KMS-11 (cell line): ENCODE measurements at regions not wholly inside any gene's neighbourhood (a gene's known extent, or its start where the extent isn't known, plus 50 kb on each side); places are given as distances from the start of the nearest gene placed in this dataset.

Source experiments
- H2AFZ ChIP-seq: fragments of 200-600 bp; sonication (generic); 2 replicates; pipeline ENCODE4 v1.6.1; 2016; ENCODE audit warnings: antibody characterized with exemption, mixed run types, low read depth
- H3K27ac ChIP-seq: fragments of 200-600 bp; sonication (generic); 2 replicates; pipeline ENCODE4 v1.6.1; 2016; ENCODE audit warnings: mild to moderate bottlenecking, mixed run types
- H3K27me3 ChIP-seq: fragments of 200-600 bp; sonication (generic); 2 replicates; pipeline ENCODE4 v1.6.1; 2017; ENCODE audit warnings: mild to moderate bottlenecking, low read depth, mixed run types, moderate library complexity; ENCODE audit not compliant: insufficient read depth
- H3K36me3 ChIP-seq: fragments of 200-600 bp; sonication (generic); 2 replicates; pipeline ENCODE4 v1.6.1; 2017; ENCODE audit warnings: mild to moderate bottlenecking, mixed run types; ENCODE audit not compliant: insufficient read depth
- H3K4me1 ChIP-seq: fragments of 200-600 bp; sonication (generic); 2 replicates; pipeline ENCODE4 v1.6.1; 2016; ENCODE audit warnings: mild to moderate bottlenecking, low read depth, mixed run types; ENCODE audit not compliant: poor library complexity, severe bottlenecking
- H3K4me2 ChIP-seq: fragments of 200-600 bp; sonication (generic); 2 replicates; pipeline ENCODE4 v1.7.0; 2016; ENCODE audit warnings: mild to moderate bottlenecking, mixed run types
- H3K4me3 ChIP-seq: fragments of 200-600 bp; sonication (generic); IDR thresholded peaks from 2 replicates; pipeline ENCODE4 v1.6.1; 2017; ENCODE audit warnings: low read depth, low read length, mixed read lengths; ENCODE audit not compliant: insufficient read depth
- H3K79me2 ChIP-seq: fragments of 200-600 bp; sonication (generic); 2 replicates; pipeline ENCODE4 v1.6.1; 2016; ENCODE audit warnings: low read depth, mixed run types; ENCODE audit not compliant: insufficient read depth
- H3K9ac ChIP-seq: fragments of 200-600 bp; sonication (generic); 2 replicates; pipeline ENCODE4 v1.6.1; 2016; ENCODE audit warnings: mild to moderate bottlenecking, mixed run types
- H4K20me1 ChIP-seq: fragments of 200-600 bp; sonication (generic); 2 replicates; pipeline ENCODE4 v1.6.1; 2016; ENCODE audit warnings: mild to moderate bottlenecking, mixed run types; ENCODE audit not compliant: insufficient read depth
- TF ChIP-seq, protein P1 (sequence below): fragments of 200-600 bp; sonication (generic); conservative IDR thresholded peaks from 2 replicates; pipeline ENCODE4 v1.6.1; 2017; ENCODE audit warnings: low read depth, mild to moderate bottlenecking, antibody characterized with exemption, low read length, moderate library complexity, mixed read lengths

DNA sequence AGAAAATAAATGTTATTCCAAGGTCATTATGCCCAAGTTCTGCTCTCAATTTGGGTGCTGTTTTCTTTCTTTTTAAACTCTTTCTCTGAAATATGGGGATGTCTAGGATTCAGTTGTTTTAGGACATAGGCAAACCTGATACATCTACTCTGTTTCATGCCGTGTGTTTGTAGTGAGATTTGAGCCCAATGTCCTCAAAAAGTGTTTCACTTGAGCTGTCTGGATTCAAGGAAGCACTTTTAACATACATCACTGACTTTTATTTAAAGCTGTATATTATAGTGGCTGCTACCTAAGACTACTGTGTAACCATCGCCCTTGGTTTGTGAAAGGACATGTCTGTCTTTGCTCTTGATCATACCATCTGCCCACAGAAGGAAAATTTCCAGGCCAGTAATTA, 709.3 kb upstream of the STXBP6 start:
- TF ChIP-seq, protein P1, sequence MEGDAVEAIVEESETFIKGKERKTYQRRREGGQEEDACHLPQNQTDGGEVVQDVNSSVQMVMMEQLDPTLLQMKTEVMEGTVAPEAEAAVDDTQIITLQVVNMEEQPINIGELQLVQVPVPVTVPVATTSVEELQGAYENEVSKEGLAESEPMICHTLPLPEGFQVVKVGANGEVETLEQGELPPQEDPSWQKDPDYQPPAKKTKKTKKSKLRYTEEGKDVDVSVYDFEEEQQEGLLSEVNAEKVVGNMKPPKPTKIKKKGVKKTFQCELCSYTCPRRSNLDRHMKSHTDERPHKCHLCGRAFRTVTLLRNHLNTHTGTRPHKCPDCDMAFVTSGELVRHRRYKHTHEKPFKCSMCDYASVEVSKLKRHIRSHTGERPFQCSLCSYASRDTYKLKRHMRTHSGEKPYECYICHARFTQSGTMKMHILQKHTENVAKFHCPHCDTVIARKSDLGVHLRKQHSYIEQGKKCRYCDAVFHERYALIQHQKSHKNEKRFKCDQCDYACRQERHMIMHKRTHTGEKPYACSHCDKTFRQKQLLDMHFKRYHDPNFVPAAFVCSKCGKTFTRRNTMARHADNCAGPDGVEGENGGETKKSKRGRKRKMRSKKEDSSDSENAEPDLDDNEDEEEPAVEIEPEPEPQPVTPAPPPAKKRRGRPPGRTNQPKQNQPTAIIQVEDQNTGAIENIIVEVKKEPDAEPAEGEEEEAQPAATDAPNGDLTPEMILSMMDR, result no peak
- Histone ChIP-seq H3K27me3 (no peaks in the 10 kb centered on the region), H3K4me1 (no peaks in the 10 kb centered on the region), H3K4me3 (no peak overlapping the region), H3K4me2 (no peak overlapping the region), H3K9ac (no peak overlapping the region), H3K36me3 (no peaks in the 10 kb centered on the region), H2AFZ (no peak overlapping the region), H4K20me1 (no peaks in the 10 kb centered on the region), H3K79me2 (no peaks in the 10 kb centered on the region), H3K27ac (no peak overlapping the region)

- H3K36me3 ChIP-seq, result no peaks in the 10 kb centered on the region
- no peaks in the 10 kb centered on the region for H4K20me1 ChIP-seq
- no peak overlapping the region for H3K9ac ChIP-seq
- H3K27ac ChIP-seq, result no peak overlapping the region
- H3K4me2 ChIP-seq, result no peak overlapping the region
- H3K27me3 ChIP-seq, result no peaks in the 10 kb centered on the region
- no peaks in the 10 kb centered on the region for H3K4me1 ChIP-seq
- no peaks in the 10 kb centered on the region for H3K79me2 ChIP-seq
- no peak overlapping the region for H3K4me3 ChIP-seq
- H2AFZ ChIP-seq, result no peak overlapping the region
- TF ChIP-seq, protein P1, result no peak
Measured at GRCh38 chr14:25757364-25757763, 707.4 kb upstream of the STXBP6 start.

DNA sequence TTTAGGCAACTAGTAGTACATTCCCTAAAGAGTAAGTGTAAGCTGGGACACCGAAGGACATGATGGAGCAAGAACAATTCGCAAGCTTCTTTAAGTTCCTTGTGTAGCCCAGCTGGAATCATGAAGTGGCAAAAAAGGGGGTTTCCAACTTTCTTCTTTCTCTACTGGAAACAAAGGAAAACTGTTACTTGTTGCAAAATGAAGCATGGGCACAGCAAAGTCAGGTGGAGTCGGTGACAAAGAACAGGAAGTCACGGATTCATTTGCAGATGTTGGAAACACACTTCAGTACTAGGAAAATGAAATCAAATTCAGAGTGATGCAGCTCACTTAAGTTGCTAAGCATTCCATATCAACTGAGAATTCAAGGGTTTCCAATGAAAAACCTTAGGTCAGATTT, 706.9 kb upstream of the STXBP6 start:
- Histone ChIP-seq H3K36me3 (no peaks in the 10 kb centered on the region), H3K79me2 (no peaks in the 10 kb centered on the region), H3K4me3 (no peak overlapping the region), H3K4me2 (no peak overlapping the region), H2AFZ (no peak overlapping the region), H4K20me1 (no peaks in the 10 kb centered on the region), H3K4me1 (no peaks in the 10 kb centered on the region), H3K27me3 (no peaks in the 10 kb centered on the region), H3K9ac (no peak overlapping the region), H3K27ac (no peak overlapping the region)
- TF ChIP-seq, protein P1, result no peak

GRCh38 chr14:25753130-25753529, 703.2 kb upstream of the STXBP6 start:
- H3K4me2 ChIP-seq, result no peak overlapping the region
- no peaks in the 10 kb centered on the region for H3K36me3 ChIP-seq
- no peaks in the 10 kb centered on the region for H4K20me1 ChIP-seq
- H3K27ac ChIP-seq, result no peak overlapping the region
- H3K9ac ChIP-seq, result no peak overlapping the region
- H3K27me3 ChIP-seq, result no peaks in the 10 kb centered on the region
- H3K4me3 ChIP-seq, result no peak overlapping the region
- H2AFZ ChIP-seq, result no peak overlapping the region
- H3K4me1 ChIP-seq, result no peaks in the 10 kb centered on the region
- TF ChIP-seq, protein P1, result no peak
- H3K79me2 ChIP-seq, result no peaks in the 10 kb centered on the region
